ENCODE measurements at regions not wholly inside any gene's neighbourhood (a gene's known extent, or its start where the extent isn't known, plus 50 kb on each side); places are given as distances from the start of the nearest gene placed in this dataset.
A peak's percentile ranks its signal among the peaks of the same experiment; 100 is the strongest.

GRCh38 chr11:32161293-32161692 is 70.4 kb downstream of the RCN1 start:
- H3K27me3 ChIP-seq (replicated peaks) = peaks cover 10% of the 10 kb centered on the region; the same call in 1 of the 2 replicates
- H3K27ac ChIP-seq = no peak overlapping the region
- H3K36me3 ChIP-seq = no peaks in the 10 kb centered on the region
- no peaks in the 10 kb centered on the region for H3K4me1 ChIP-seq (replicated peaks)
- no peaks in the 10 kb centered on the region for H3K9me3 ChIP-seq (replicated peaks)
- no peak overlapping the region for H3K4me3 ChIP-seq
- DNase-seq (ENCODE audit: low read depth in 1 of 2, low spot score in 2 of 2) = no peak

- Histone ChIP-seq H3K27me3 (replicated peaks) (peaks cover 10% of the 10 kb centered on the region; the same call in 1 of the 2 replicates), H3K36me3 (no peaks in the 10 kb centered on the region), H3K4me3 (no peak overlapping the region), H3K4me1 (replicated peaks) (no peaks in the 10 kb centered on the region), H3K9me3 (replicated peaks) (no peaks in the 10 kb centered on the region), H3K27ac (no peak overlapping the region)
- no peak for DNase-seq (ENCODE audit: low read depth in 1 of 2, low spot score in 2 of 2)
Measured at GRCh38 chr11:32162351-32162750, 71.5 kb downstream of the RCN1 start.

- H3K4me3 ChIP-seq = no peak overlapping the region
- DNase-seq (ENCODE audit: low read depth in 1 of 2, low spot score in 2 of 2) = no peak
Measured at GRCh38 chr11:32162906-32163305, 72.0 kb downstream of the RCN1 start.

GRCh38 chr11:32163557-32163956 is 72.7 kb downstream of the RCN1 start:
- H3K27ac ChIP-seq = no peak overlapping the region
- DNase-seq (ENCODE audit: low read depth in 1 of 2, low spot score in 2 of 2) = no peak
- no peaks in the 10 kb centered on the region for H3K9me3 ChIP-seq (replicated peaks)
- peaks cover 10% of the 10 kb centered on the region; the same call in 1 of the 2 replicates for H3K27me3 ChIP-seq (replicated peaks)
- no peaks in the 10 kb centered on the region for H3K36me3 ChIP-seq
- no peaks in the 10 kb centered on the region for H3K4me1 ChIP-seq (replicated peaks)
- no peak overlapping the region for H3K4me3 ChIP-seq

More at GRCh38 chr11:32162906-32163305, 72.0 kb downstream of the RCN1 start:
- H3K4me1 ChIP-seq (replicated peaks) = no peaks in the 10 kb centered on the region
- no peaks in the 10 kb centered on the region for H3K36me3 ChIP-seq
- H3K27me3 ChIP-seq (replicated peaks) = peaks cover 10% of the 10 kb centered on the region; the same call in 1 of the 2 replicates
- no peaks in the 10 kb centered on the region for H3K9me3 ChIP-seq (replicated peaks)
- H3K27ac ChIP-seq = no peak overlapping the region

- no peak overlapping the region for H3K4me3 ChIP-seq
- DNase-seq (ENCODE audit: low read depth in 1 of 2, low spot score in 2 of 2) = no peak
- no peaks in the 10 kb centered on the region for H3K36me3 ChIP-seq
- no peak overlapping the region for H3K27ac ChIP-seq
- H3K9me3 ChIP-seq (replicated peaks) = no peaks in the 10 kb centered on the region
- H3K27me3 ChIP-seq (replicated peaks) = peaks cover 10% of the 10 kb centered on the region; the same call in 1 of the 2 replicates
- H3K4me1 ChIP-seq (replicated peaks) = no peaks in the 10 kb centered on the region
Measured at GRCh38 chr11:32164836-32165235, 74.0 kb downstream of the RCN1 start.

- H3K4me3 ChIP-seq = no peak overlapping the region
- no peaks in the 10 kb centered on the region for H3K9me3 ChIP-seq (replicated peaks)
- no peaks in the 10 kb centered on the region for H3K4me1 ChIP-seq (replicated peaks)
- H3K27me3 ChIP-seq (replicated peaks) = peaks cover 7% of the 10 kb centered on the region; the same call in 1 of the 2 replicates
- no peaks in the 10 kb centered on the region for H3K36me3 ChIP-seq
- no peak for DNase-seq (ENCODE audit: low read depth in 1 of 2, low spot score in 2 of 2)
- no peak overlapping the region for H3K27ac ChIP-seq
Measured at GRCh38 chr11:32168924-32169323, 78.0 kb downstream of the RCN1 start.

GRCh38 chr11:32171445-32171844 is 80.6 kb downstream of the RCN1 start:
- Histone ChIP-seq H3K9me3 (replicated peaks) (no peaks in the 10 kb centered on the region), H3K4me1 (replicated peaks) (no peaks in the 10 kb centered on the region), H3K27me3 (replicated peaks) (peaks cover 3% of the 10 kb centered on the region; the same call in 1 of the 2 replicates), H3K27ac (no peak overlapping the region), H3K4me3 (no peak overlapping the region), H3K36me3 (no peaks in the 10 kb centered on the region)
- DNase-seq (ENCODE audit: low read depth in 1 of 2, low spot score in 2 of 2) = no peak

- H3K9me3 ChIP-seq (replicated peaks) = no peaks in the 10 kb centered on the region
- H3K27ac ChIP-seq = no peak overlapping the region
- H3K4me1 ChIP-seq (replicated peaks) = no peaks in the 10 kb centered on the region
- H3K27me3 ChIP-seq (replicated peaks) = peaks cover 3% of the 10 kb centered on the region; the same call in 1 of the 2 replicates
- no peak for DNase-seq (ENCODE audit: low read depth in 1 of 2, low spot score in 2 of 2)
- H3K36me3 ChIP-seq = no peaks in the 10 kb centered on the region
- H3K4me3 ChIP-seq = no peak overlapping the region
Measured at GRCh38 chr11:32172041-32172847, 81.4 kb downstream of the RCN1 start.

- no peaks in the 10 kb centered on the region for H3K9me3 ChIP-seq (replicated peaks)
- peak; percentile 25 to 59 for DNase-seq (ENCODE audit: low read depth in 1 of 2, low spot score in 2 of 2)
- peaks cover 3% of the 10 kb centered on the region; the same call in 1 of the 2 replicates for H3K27me3 ChIP-seq (replicated peaks)
- no peak overlapping the region for H3K27ac ChIP-seq
- no peaks in the 10 kb centered on the region for H3K36me3 ChIP-seq
- H3K4me3 ChIP-seq = no peak overlapping the region
- H3K4me1 ChIP-seq (replicated peaks) = no peaks in the 10 kb centered on the region
Measured at GRCh38 chr11:32172848-32173834, 82.3 kb downstream of the RCN1 start.

GRCh38 chr11:32173977-32174376 is 83.1 kb downstream of the RCN1 start:
- Histone ChIP-seq H3K4me1 (replicated peaks) (no peaks in the 10 kb centered on the region), H3K4me3 (no peak overlapping the region), H3K36me3 (no peaks in the 10 kb centered on the region), H3K27me3 (replicated peaks) (peaks cover 3% of the 10 kb centered on the region; the same call in 1 of the 2 replicates), H3K9me3 (replicated peaks) (no peaks in the 10 kb centered on the region), H3K27ac (no peak overlapping the region)
- DNase-seq (ENCODE audit: low read depth in 1 of 2, low spot score in 2 of 2) = no peak

- H3K4me3 ChIP-seq = no peak overlapping the region
- peaks cover 3% of the 10 kb centered on the region; the same call in 1 of the 2 replicates for H3K27me3 ChIP-seq (replicated peaks)
- H3K4me1 ChIP-seq (replicated peaks) = no peaks in the 10 kb centered on the region
- no peaks in the 10 kb centered on the region for H3K9me3 ChIP-seq (replicated peaks)
- no peaks in the 10 kb centered on the region for H3K36me3 ChIP-seq
- H3K27ac ChIP-seq = no peak overlapping the region
- peak; percentile 57 to 68 for DNase-seq (ENCODE audit: low read depth in 1 of 2, low spot score in 2 of 2)
Measured at GRCh38 chr11:32176223-32176934, 85.5 kb downstream of the RCN1 start.

GRCh38 chr11:32178692-32179091 is 87.8 kb downstream of the RCN1 start:
- DNase-seq (ENCODE audit: low read depth in 1 of 2, low spot score in 2 of 2) = no peak
- H3K4me3 ChIP-seq = no peak overlapping the region
- H3K27me3 ChIP-seq (replicated peaks) = 0 out of 2 replicates have a peak, but pooled peaks cover 6% of the 10 kb centered on the region
- no peaks in the 10 kb centered on the region for H3K9me3 ChIP-seq (replicated peaks)
- no peak overlapping the region for H3K27ac ChIP-seq
- no peaks in the 10 kb centered on the region for H3K4me1 ChIP-seq (replicated peaks)
- no peaks in the 10 kb centered on the region for H3K36me3 ChIP-seq

GRCh38 chr11:32183512-32183911 is 92.6 kb downstream of the RCN1 start:
- 0 out of 2 replicates have a peak, but pooled peaks cover 4% of the 10 kb centered on the region for H3K27me3 ChIP-seq (replicated peaks)
- H3K27ac ChIP-seq = no peak overlapping the region
- H3K36me3 ChIP-seq = no peaks in the 10 kb centered on the region
- no peaks in the 10 kb centered on the region for H3K4me1 ChIP-seq (replicated peaks)
- DNase-seq (ENCODE audit: low read depth in 1 of 2, low spot score in 2 of 2) = no peak
- H3K4me3 ChIP-seq = no peak overlapping the region
- H3K9me3 ChIP-seq (replicated peaks) = no peaks in the 10 kb centered on the region
